ENCODE measurements at regions not wholly inside any gene's neighbourhood (a gene's known extent, or its start where the extent isn't known, plus 50 kb on each side); places are given as distances from the start of the nearest gene placed in this dataset.

DNA sequence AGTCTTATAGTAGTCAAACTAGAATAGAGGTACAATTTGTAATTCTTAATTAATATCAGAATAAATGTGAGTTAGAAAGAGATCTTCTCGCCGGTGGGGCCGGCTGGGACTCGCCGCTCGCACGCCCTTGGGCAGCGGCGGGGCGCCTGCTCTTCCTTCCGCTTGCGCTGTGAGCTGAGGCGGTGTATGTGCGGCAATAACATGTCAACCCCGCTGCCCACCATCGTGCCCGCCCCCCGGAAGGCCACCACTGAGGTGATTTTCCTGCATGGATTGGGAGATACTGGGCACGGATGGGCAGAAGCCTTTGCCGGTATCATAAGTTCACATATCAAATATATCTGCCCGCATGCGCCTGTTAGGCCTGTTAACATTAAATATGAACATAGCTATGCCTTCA lies 123.7 kb upstream of the OGFRL1 start:
- TF ChIP-seq ZNF274 (IDR thresholded peaks at IDR 0.05; ENCODE audit: low read depth, low read length), result no peak
- TF ChIP-seq YY1 (IDR thresholded peaks at IDR 0.05; ENCODE audit: insufficient read depth, insufficient read length), result no peak
- no peak for TF ChIP-seq SUZ12 (IDR thresholded peaks at IDR 0.05; ENCODE audit: extremely low read depth, insufficient read depth, insufficient read length)

Data from NT2/D1 (cell line).